ENCODE measurements at regions not wholly inside any gene's neighbourhood (a gene's known extent, or its start where the extent isn't known, plus 50 kb on each side); places are given as distances from the start of the nearest gene placed in this dataset.

DNA sequence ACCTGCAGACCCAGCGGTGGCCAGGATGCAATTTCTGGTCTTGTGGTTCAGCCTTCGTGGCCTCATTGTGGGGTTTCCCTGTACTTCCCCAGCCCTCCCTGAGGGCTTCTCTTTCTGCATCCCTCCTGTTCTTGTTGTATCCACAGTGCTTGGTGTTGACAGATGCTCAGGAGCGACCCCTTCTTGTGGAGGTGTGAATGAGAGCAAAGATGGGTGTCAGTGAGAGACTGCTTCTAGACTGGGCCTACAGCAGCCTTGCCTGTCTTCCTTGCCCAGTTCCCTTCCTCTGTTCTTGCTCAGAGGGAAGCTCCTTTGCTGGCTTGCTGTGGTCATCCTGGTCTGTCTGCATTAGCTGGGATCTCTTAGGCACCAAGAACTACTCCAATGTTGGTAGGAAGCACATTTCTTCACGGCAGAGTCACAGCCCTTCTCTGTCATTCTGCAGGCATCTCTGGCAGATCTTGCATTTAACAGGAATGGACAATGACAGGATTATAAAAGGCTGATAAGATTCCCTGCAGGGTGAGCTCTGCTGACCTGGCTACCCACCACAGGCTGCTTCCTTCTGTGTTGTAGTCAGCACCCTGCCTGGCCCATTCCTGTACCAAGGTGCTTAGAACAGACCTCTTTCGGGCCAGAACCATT, 317.8 kb upstream of the C2CD4B start:
- TF ChIP-seq CTCF (conservative IDR thresholded peaks at IDR 0.05; ENCODE audit: low read length) (peak; percentile 66), EZH2phosphoT487 (IDR thresholded peaks at IDR 0.05; ENCODE audit: borderline replicate concordance, low read depth, low read length) (no peak)
- no peaks in the 10 kb centered on the region for H4K20me1 ChIP-seq (ENCODE audit: insufficient read depth, low read length)
- ChIA-PET POLR2A (no interaction called here), CTCF (ENCODE audit: unreplicated experiment) (no interaction called here)
- no peaks in the 10 kb centered on the region for H3K79me2 ChIP-seq (ENCODE audit: insufficient read depth, low read depth, low read length)
- no peaks in the 10 kb centered on the region for H3K4me1 ChIP-seq (ENCODE audit: insufficient read depth, low read length, poor library complexity, severe bottlenecking)
- no peaks in the 10 kb centered on the region for H3K9me2 ChIP-seq (ENCODE audit: insufficient read depth, low read length)
- intact Hi-C loops (cut with micrococcal nuclease; ENCODE audit: unreplicated experiment) = no loop called here
- H3K36me3 ChIP-seq (ENCODE audit: insufficient read depth, low read length) = no peaks in the 10 kb centered on the region
- no TSS peak for BruUV-seq (replicated peaks)
- no peak overlapping the region for H3K27ac ChIP-seq (ENCODE audit: low read depth, low read length, poor library complexity, severe bottlenecking)
- DNase-seq (ENCODE audit: low spot score) = peak; percentile 21
- H3K4me2 ChIP-seq (ENCODE audit: low read length) = no peak overlapping the region
- no peak overlapping the region for H2AFZ ChIP-seq (ENCODE audit: low read length)
- H3K4me3 ChIP-seq (ENCODE audit: low read depth, low read length, poor library complexity, severe bottlenecking) = no peak overlapping the region
- H3K9me3 ChIP-seq (ENCODE audit: low read length) = no peaks in the 10 kb centered on the region

DNA sequence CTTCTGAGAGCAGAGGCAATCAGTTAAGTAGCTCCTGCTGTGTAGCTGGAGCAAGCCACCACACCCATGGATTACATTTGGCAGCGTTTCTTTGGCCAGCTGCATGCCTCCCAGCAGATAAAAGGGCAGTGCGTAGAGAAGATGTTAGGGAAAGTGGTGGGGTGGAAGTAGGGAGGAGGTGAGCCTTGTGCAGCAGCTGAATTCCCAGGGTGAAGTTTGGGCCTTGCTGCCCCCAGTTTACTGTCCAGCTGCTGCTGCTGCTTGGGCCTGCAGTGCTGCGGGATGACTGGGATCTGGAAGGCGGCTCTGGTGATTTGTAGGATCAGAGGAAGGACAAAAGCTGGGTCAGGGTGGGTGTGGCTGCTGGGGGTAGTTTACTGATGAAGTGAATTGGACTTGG, 318.7 kb upstream of the C2CD4B start:
- Histone ChIP-seq H3K4me3 (ENCODE audit: low read depth, low read length, poor library complexity, severe bottlenecking) (no peak overlapping the region), H3K4me1 (ENCODE audit: insufficient read depth, low read length, poor library complexity, severe bottlenecking) (no peaks in the 10 kb centered on the region), H2AFZ (ENCODE audit: low read length) (no peak overlapping the region), H3K36me3 (ENCODE audit: insufficient read depth, low read length) (no peaks in the 10 kb centered on the region), H3K79me2 (ENCODE audit: insufficient read depth, low read depth, low read length) (no peaks in the 10 kb centered on the region), H3K9me3 (ENCODE audit: low read length) (no peaks in the 10 kb centered on the region), H4K20me1 (ENCODE audit: insufficient read depth, low read length) (no peaks in the 10 kb centered on the region), H3K27ac (ENCODE audit: low read depth, low read length, poor library complexity, severe bottlenecking) (no peak overlapping the region), H3K4me2 (ENCODE audit: low read length) (no peak overlapping the region), H3K9me2 (ENCODE audit: insufficient read depth, low read length) (no peaks in the 10 kb centered on the region)
- no TSS peak for BruUV-seq (replicated peaks)
- CTCF ChIA-PET (ENCODE audit: unreplicated experiment) = no interaction called here
- TF ChIP-seq EZH2phosphoT487 (IDR thresholded peaks at IDR 0.05; ENCODE audit: borderline replicate concordance, low read depth, low read length) (no peak), CTCF (conservative IDR thresholded peaks at IDR 0.05; ENCODE audit: low read length) (no peak)
- no peak for DNase-seq (ENCODE audit: low spot score)
- POLR2A ChIA-PET = interaction anchor here (0.6 kb wide), 1 partner anchor 14 kb away, joined by 3 read pairs; no protein-coding TSS in a partner anchor
- intact Hi-C loops (cut with micrococcal nuclease; ENCODE audit: unreplicated experiment) = no loop called here

DNA sequence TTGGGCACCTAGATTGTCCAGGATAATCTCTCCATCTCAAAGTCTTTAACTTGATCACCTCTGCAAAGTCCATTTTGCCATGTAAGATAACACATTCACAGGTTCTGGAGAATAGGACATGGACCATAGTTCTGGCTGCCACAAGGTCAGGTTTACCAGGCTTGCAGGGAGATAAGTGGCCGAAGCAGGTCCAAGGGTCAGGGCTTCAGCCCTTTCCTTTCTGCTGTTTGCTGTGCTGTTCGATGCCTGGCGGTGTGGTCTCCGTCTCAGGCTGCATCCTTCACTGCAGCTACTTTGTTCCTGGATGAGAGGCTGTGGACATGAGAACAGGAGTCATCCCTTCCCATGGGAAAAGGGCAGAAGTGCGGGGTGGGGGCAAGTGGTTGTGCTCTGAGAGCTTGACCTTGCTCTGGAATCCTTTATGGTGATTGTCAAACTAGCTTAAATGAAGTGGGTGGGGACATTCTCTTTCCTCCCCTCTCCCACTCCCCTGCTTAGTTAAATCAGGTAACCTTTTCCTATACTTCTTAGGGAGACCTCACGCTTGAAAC, 320.2 kb upstream of the C2CD4B start:
- Histone ChIP-seq H3K9me3 (ENCODE audit: low read length) (no peaks in the 10 kb centered on the region), H3K9me2 (ENCODE audit: insufficient read depth, low read length) (no peaks in the 10 kb centered on the region), H3K36me3 (ENCODE audit: insufficient read depth, low read length) (no peaks in the 10 kb centered on the region), H4K20me1 (ENCODE audit: insufficient read depth, low read length) (no peaks in the 10 kb centered on the region), H2AFZ (ENCODE audit: low read length) (no peak overlapping the region), H3K4me3 (ENCODE audit: low read depth, low read length, poor library complexity, severe bottlenecking) (no peak overlapping the region), H3K4me2 (ENCODE audit: low read length) (no peak overlapping the region), H3K79me2 (ENCODE audit: insufficient read depth, low read depth, low read length) (no peaks in the 10 kb centered on the region), H3K4me1 (ENCODE audit: insufficient read depth, low read length, poor library complexity, severe bottlenecking) (no peaks in the 10 kb centered on the region), H3K27ac (ENCODE audit: low read depth, low read length, poor library complexity, severe bottlenecking) (no peak overlapping the region)
- BruUV-seq (replicated peaks) = no TSS peak
- ChIA-PET CTCF (ENCODE audit: unreplicated experiment) (no interaction called here), POLR2A (interaction anchor here (0.5 to 1.0 kb wide), 2 partner anchors 34 to 403 kb away, joined by 3 read pairs; no protein-coding TSS in a partner anchor)
- intact Hi-C loops (cut with micrococcal nuclease; ENCODE audit: unreplicated experiment) = no loop called here
- TF ChIP-seq EZH2phosphoT487 (IDR thresholded peaks at IDR 0.05; ENCODE audit: borderline replicate concordance, low read depth, low read length) (no peak), CTCF (conservative IDR thresholded peaks at IDR 0.05; ENCODE audit: low read length) (no peak)
- no peak for DNase-seq (ENCODE audit: low spot score)
